HepG2 (cell line): ENCODE measurements at regions not wholly inside any gene's neighbourhood (a gene's known extent, or its start where the extent isn't known, plus 50 kb on each side); places are given as distances from the start of the nearest gene placed in this dataset.

Source experiments
- ATAC-seq: fragments of 200-7000 bp; cut with Tn5 transposase; 3 replicates; pipeline ENCODE4 v1.9.1; 2020; ENCODE audit warnings: mild to moderate bottlenecking, moderate library complexity
- BruUV-seq: library from RNA; stranded (reverse); fragments of 400-500 nt; replicated peaks from 2 replicates; lab custom pipeline; 2021; lab: Mats Ljungman, UMichigan
- CTCF ChIA-PET: fragments of 300-600 bp; formaldehyde crosslinking; extraction: SDS; loops from one replicate; lab custom pipeline; 2021; ENCODE audit warnings: low total read pairs, inconsistent platforms, low intra/inter-chr PET ratio; lab: Yijun Ruan, JAX
- POLR2A ChIA-PET: fragments of 350-600 bp; sonication (Branson Sonifier 250); formaldehyde crosslinking; loops from one replicate; lab custom pipeline; 2020; ENCODE audit warnings: antibody characterized with exemption, inconsistent platforms; lab: Yijun Ruan, JAX
- DNase-seq: peaks from one replicate; pipeline ENCODE4 v3.0.0-alpha.2; 2015; ENCODE audit warnings: low spot score
- FAIRE-seq: peaks from 3 replicates; lab custom pipeline; 2011; peaks lifted over from hg19 to GRCh38; lab: Jason Lieb, UNC
- H2AFZ ChIP-seq: one replicate; pipeline ENCODE4 v1.6.1; 2011; ENCODE audit warnings: low read length, inconsistent platforms
- H3K27ac ChIP-seq: fragments of 300-600 bp; 3 replicates; pipeline ENCODE4 v1.8.0; 2011; ENCODE audit warnings: mixed run types, mild to moderate bottlenecking, mixed read lengths, low read length, inconsistent platforms; ENCODE audit not compliant: insufficient read depth; ENCODE audit errors: extremely low read length
- H3K27me3 ChIP-seq, 2 experiments: fragments of 200-600 bp in 1 of 2; 2 replicates in 1 of 2; 3 replicates in 1 of 2; pipeline versions ENCODE4 v1.6.0 to v1.8.0; 2011; ENCODE audit warnings: low read length in 2 of 2, mild to moderate bottlenecking in 2 of 2, moderate library complexity in 2 of 2, inconsistent platforms in 1 of 2; ENCODE audit not compliant: insufficient read depth in 2 of 2, control insufficient read depth in 1 of 2
- H3K36me3 ChIP-seq, 2 experiments: fragments of 200-600 bp in 1 of 2; replicated peaks in 1 of 2; 2 replicates in 1 of 2; 3 replicates in 1 of 2; pipeline versions ENCODE4 v1.5.1 to v1.8.0; 2011; ENCODE audit warnings: low read length in 2 of 2, inconsistent platforms in 1 of 2; ENCODE audit not compliant: insufficient read depth in 2 of 2, control insufficient read depth in 1 of 2
- H3K4me1 ChIP-seq: 2 replicates; pipeline ENCODE4 v1.5.1; 2012; ENCODE audit warnings: low read length, inconsistent platforms; ENCODE audit not compliant: insufficient read depth
- H3K4me2 ChIP-seq: 2 replicates; pipeline ENCODE4 v1.6.0; 2011; ENCODE audit warnings: low read depth, low read length, inconsistent platforms
- H3K4me3 ChIP-seq, 3 experiments: fragments of 200-600 bp in 1 of 3; sonication (generic), shearing (Covaris generic) in 1 of 3; replicated peaks in 1 of 3; 2 replicates each; pipeline ENCODE4 v1.5.1; 2011 to 2016; ENCODE audit warnings: low read length in 3 of 3, inconsistent platforms in 2 of 3, low read depth in 2 of 3, mild to moderate bottlenecking in 2 of 3, control low read depth in 1 of 3, mixed read lengths in 1 of 3; ENCODE audit not compliant: insufficient read depth in 1 of 3
- H3K79me2 ChIP-seq: one replicate; pipeline ENCODE4 v1.6.1; 2011; ENCODE audit warnings: low read length, inconsistent platforms; ENCODE audit not compliant: insufficient read depth
- H3K9ac ChIP-seq: 2 replicates; pipeline ENCODE4 v1.6.0; 2011; ENCODE audit warnings: mild to moderate bottlenecking, low read depth, low read length, inconsistent platforms; ENCODE audit not compliant: insufficient read depth
- H3K9me3 ChIP-seq: 2 replicates; pipeline ENCODE4 v1.5.1; 2012; ENCODE audit warnings: mild to moderate bottlenecking, low read length
- H4K20me1 ChIP-seq: 2 replicates; pipeline ENCODE4 v1.6.0; 2011; ENCODE audit warnings: inconsistent platforms, mild to moderate bottlenecking, low read length, moderate library complexity; ENCODE audit not compliant: insufficient read depth
- DRAP1 ChIP-seq: IDR thresholded peaks from 2 replicates; pipeline ENCODE4 v1.6.1; 2016; ENCODE audit warnings: missing genetic modification reagents, missing compliant biosample characterization
- E2F2 ChIP-seq: sonication (generic); formaldehyde crosslinking; IDR thresholded peaks from 2 replicates; pipeline ENCODE4 v1.4.0; 2020; ENCODE audit warnings: missing genetic modification reagents, borderline replicate concordance
- HOXA9 ChIP-seq: sonication (generic); formaldehyde crosslinking; IDR thresholded peaks from 2 replicates; pipeline ENCODE4 v1.8.1; 2022; ENCODE audit warnings: missing genetic modification reagents, mild to moderate bottlenecking, moderate library complexity, borderline replicate concordance
- MAFF ChIP-seq: IDR thresholded peaks from 2 replicates; pipeline ENCODE4 v1.6.1; 2011; ENCODE audit warnings: low read depth, low read length, improper control_type of control experiment
- MAFK ChIP-seq, 2 experiments: IDR thresholded peaks in 1 of 2; conservative IDR thresholded peaks in 1 of 2; 2 replicates each; pipeline ENCODE4 v1.6.1; 2011; ENCODE audit warnings: improper control_type of control experiment in 2 of 2, low read length in 2 of 2
- TSC22D2 ChIP-seq: sonication (generic); formaldehyde crosslinking; IDR thresholded peaks from 2 replicates; pipeline ENCODE4 v1.5.1; 2020; ENCODE audit warnings: missing genetic modification reagents, mild to moderate bottlenecking, borderline replicate concordance
- ZKSCAN8 ChIP-seq: IDR thresholded peaks from 2 replicates; pipeline ENCODE4 v1.6.1; 2016; ENCODE audit warnings: borderline replicate concordance, missing genetic modification reagents, missing compliant biosample characterization
- WGBS: methylation state at CpG from one replicate; pipeline ENCODE4 v1.1.6; 2017; ENCODE audit warnings: low lambda C conversion rate; 5-methylcytosine and 5-hydroxymethylcytosine counted together
- in situ Hi-C: cut with HindIII; loops from 2 replicates; pipeline ENCODE4 v1.10.0; 2017; ENCODE audit warnings: low pct_unique_long_range_greater_than_20kb; ENCODE audit not compliant: extremely low pct_ligation_motif_present
- intact Hi-C: fragments of 100-400 bp; cut with micrococcal nuclease; formaldehyde crosslinking; loops from one replicate; pipeline ENCODE4 v1.10.0; 2022; ENCODE audit not compliant: unreplicated experiment

GRCh38 chr11:23151819-23152218 is 291.5 kb upstream of the CCDC179 start:
- DNase-seq: no peak
- no peak overlapping the region for H3K4me2 ChIP-seq
- no peak for ATAC-seq
- H4K20me1 ChIP-seq: no peaks in the 10 kb centered on the region
- no peak overlapping the region for H3K9ac ChIP-seq
- no peaks in the 10 kb centered on the region for H3K9me3 ChIP-seq
- no peaks in the 10 kb centered on the region for H3K27me3 ChIP-seq
- no peak for FAIRE-seq
- TF ChIP-seq DRAP1 (CRISPR knock-in tag) (no peak), HOXA9 (CRISPR knock-in tag) (no peak), E2F2 (CRISPR knock-in tag) (no peak), ZKSCAN8 (CRISPR knock-in tag) (no peak)
- 2% methylated on average over 2 of the region's 2 CpGs for WGBS
- in situ Hi-C loops: no loop called here
- no peaks in the 10 kb centered on the region for H3K4me1 ChIP-seq
- H3K27ac ChIP-seq: no peak overlapping the region
- H3K36me3 ChIP-seq: no peaks in the 10 kb centered on the region
- H3K79me2 ChIP-seq: no peaks in the 10 kb centered on the region
- H2AFZ ChIP-seq: no peak overlapping the region
- ChIA-PET POLR2A (no interaction called here), CTCF (no interaction called here)
- intact Hi-C loops: no loop called here
- no peak overlapping the region for H3K4me3 ChIP-seq
- BruUV-seq: no TSS peak

- CTCF ChIA-PET: no interaction called here
- in situ Hi-C loops: no loop called here
- H3K4me1 ChIP-seq: no peaks in the 10 kb centered on the region
Observed at GRCh38 chr11:23155503-23155902, 295.2 kb upstream of the CCDC179 start.

More at GRCh38 chr11:23155503-23155902, 295.2 kb upstream of the CCDC179 start:
- no peak for FAIRE-seq
- Histone ChIP-seq H2AFZ (no peak overlapping the region), H3K27me3 (no peaks in the 10 kb centered on the region), H3K9ac (no peak overlapping the region), H3K9me3 (no peaks in the 10 kb centered on the region), H3K4me3 (no peak overlapping the region), H3K79me2 (no peaks in the 10 kb centered on the region), H3K4me2 (no peak overlapping the region), H3K36me3 (no peaks in the 10 kb centered on the region), H3K27ac (no peak overlapping the region), H4K20me1 (no peaks in the 10 kb centered on the region)
- ATAC-seq: no peak
- 5% methylated on average over 1 of the region's 1 CpG for WGBS
- no peak for DNase-seq
- BruUV-seq: no TSS peak
- POLR2A ChIA-PET: no interaction called here
- TF ChIP-seq MAFF (peak; percentile 42; the same call in 1 of the 2 replicates), TSC22D2 (CRISPR knock-in tag) (no peak), MAFK (conservative IDR thresholded peaks at IDR 0.05 in 1 of 2, IDR thresholded peaks at IDR 0.05 in 1 of 2; ENCODE audit: low read length in 2 of 2) (peak in 1 of 2 experiments; percentile 72; a peak in 3 of 4 replicates)
- intact Hi-C loops: no loop called here
